ENCODE measurements at regions not wholly inside any gene's neighbourhood (a gene's known extent, or its start where the extent isn't known, plus 50 kb on each side); places are given as distances from the start of the nearest gene placed in this dataset.
A peak's percentile ranks its signal among the peaks of the same experiment; 100 is the strongest.
"Not testable (repeated sequence)": the region's sequence is repeated elsewhere in the genome, so short reads cannot be mapped to it uniquely, and the experiment has no call there.

GRCh38 chrX:74180716-74181115 is 123.3 kb upstream of the ZCCHC13 start:
- no peak for DNase-seq (ENCODE audit: low spot score)

- no peak for DNase-seq (ENCODE audit: low spot score)
Observed at GRCh38 chrX:74179990-74180389, 124.0 kb upstream of the ZCCHC13 start.

- no peak for DNase-seq (ENCODE audit: low spot score)
Observed at GRCh38 chrX:74179499-74179898, 124.5 kb upstream of the ZCCHC13 start.

- DNase-seq (ENCODE audit: low spot score), result no peak
Observed at GRCh38 chrX:74179071-74179470, 124.9 kb upstream of the ZCCHC13 start.

- DNase-seq (ENCODE audit: low spot score), result no peak
Observed at GRCh38 chrX:74178536-74178935, 125.4 kb upstream of the ZCCHC13 start.

- DNase-seq (ENCODE audit: low spot score), result no peak
Observed at GRCh38 chrX:74171465-74171864, 132.5 kb upstream of the ZCCHC13 start.

- DNase-seq (ENCODE audit: low spot score), result no peak
Observed at GRCh38 chrX:74162199-74162598, 141.8 kb upstream of the ZCCHC13 start.

- no peak for DNase-seq (ENCODE audit: low spot score)
Observed at GRCh38 chrX:74160816-74161215, 143.2 kb upstream of the ZCCHC13 start.

- DNase-seq (ENCODE audit: low spot score), result no peak
Observed at GRCh38 chrX:74160358-74160757, 143.6 kb upstream of the ZCCHC13 start.

GRCh38 chrX:74147439-74147838 is 156.5 kb upstream of the ZCCHC13 start:
- no peak for DNase-seq (ENCODE audit: low spot score)

GRCh38 chrX:74138943-74139342 is 165.0 kb upstream of the ZCCHC13 start:
- DNase-seq (ENCODE audit: low spot score), result no peak

GRCh38 chrX:74133156-74133796 is 170.7 kb upstream of the ZCCHC13 start:
- DNase-seq (ENCODE audit: low spot score), result peak; percentile 59

GRCh38 chrX:74132280-74132679 is 171.7 kb upstream of the ZCCHC13 start:
- no peak for DNase-seq (ENCODE audit: low spot score)

GRCh38 chrX:74119016-74119910 is 184.7 kb upstream of the ZCCHC13 start:
- no peak for DNase-seq (ENCODE audit: low spot score)

- peak; percentile 38 for DNase-seq (ENCODE audit: low spot score)
Observed at GRCh38 chrX:74117962-74118902, 185.7 kb upstream of the ZCCHC13 start.

GRCh38 chrX:74111245-74111644 is 192.7 kb upstream of the ZCCHC13 start:
- DNase-seq (ENCODE audit: low spot score), result no peak

- DNase-seq (ENCODE audit: low spot score), result no peak
Observed at GRCh38 chrX:74107666-74108065, 196.3 kb upstream of the ZCCHC13 start.

- DNase-seq (ENCODE audit: low spot score), result no peak
Observed at GRCh38 chrX:74104356-74105015, 199.5 kb upstream of the ZCCHC13 start.

GRCh38 chrX:74098407-74098806 is 205.6 kb upstream of the ZCCHC13 start:
- DNase-seq (ENCODE audit: low spot score), result not testable (repeated sequence)

GRCh38 chrX:74090049-74090448 is 213.9 kb upstream of the ZCCHC13 start:
- no peak for DNase-seq (ENCODE audit: low spot score)

GRCh38 chrX:74085642-74086236 is 218.2 kb upstream of the ZCCHC13 start:
- no peak for DNase-seq (ENCODE audit: low spot score)
